Caco-2 (cell line): ENCODE measurements at regions not wholly inside any gene's neighbourhood (a gene's known extent, or its start where the extent isn't known, plus 50 kb on each side); places are given as distances from the start of the nearest gene placed in this dataset.

Source experiments
- BruUV-seq: library from RNA; stranded (reverse); fragments of 400-500 nt; replicated peaks from 2 replicates; lab custom pipeline; 2021; lab: Mats Ljungman, UMichigan
- CTCF ChIA-PET: fragments of 300-600 bp; sonication (Branson Sonifier 250); formaldehyde crosslinking; loops from one replicate; lab custom pipeline; 2022; ENCODE audit warnings: antibody characterized with exemption; lab: Charles Lee
- POLR2A ChIA-PET: fragments of 300-600 bp; sonication (Branson Sonifier 250); formaldehyde crosslinking; loops from one replicate; lab custom pipeline; 2022; ENCODE audit warnings: antibody characterized with exemption; lab: Charles Lee
- DNase-seq, 2 experiments: peaks; one replicate each; pipeline versions ENCODE4 v3.0.0 to v3.0.0-alpha.2; 2020 to 2022
- H3K27me3 ChIP-seq: replicated peaks from 2 replicates; pipeline ENCODE4 v1.6.0; 2011; ENCODE audit warnings: low read length; ENCODE audit not compliant: control insufficient read depth, insufficient read depth
- H3K36me3 ChIP-seq: 2 replicates; pipeline ENCODE4 v1.5.1; 2011; ENCODE audit warnings: low read length; ENCODE audit not compliant: control insufficient read depth, insufficient read depth
- H3K4me1 ChIP-seq: fragments of 250-450 bp; sonication (Bioruptor Pico); 2 replicates; pipeline ENCODE4 v1.5.1; 2020; ENCODE audit warnings: mild to moderate bottlenecking
- H3K4me3 ChIP-seq: 2 replicates; pipeline ENCODE4 v1.5.1; 2011; ENCODE audit warnings: low read depth, mild to moderate bottlenecking, control low read depth, low read length
- H3K9me3 ChIP-seq: fragments of 250-450 bp; sonication (Bioruptor Pico); 2 replicates; pipeline ENCODE4 v1.5.1; 2020; ENCODE audit warnings: mild to moderate bottlenecking, moderate library complexity
- H3K27ac Mint-ChIP-seq: one replicate; pipeline ENCODE4 v1.8.0; 2022; ENCODE audit warnings: mixed read lengths; ENCODE audit not compliant: unreplicated experiment
- H3K27me3 Mint-ChIP-seq: one replicate; pipeline ENCODE4 v1.8.0; 2022; ENCODE audit warnings: mixed read lengths; ENCODE audit not compliant: insufficient read depth, unreplicated experiment
- H3K36me3 Mint-ChIP-seq: one replicate; pipeline ENCODE4 v1.8.0; 2022; ENCODE audit warnings: mild to moderate bottlenecking, mixed read lengths; ENCODE audit not compliant: insufficient read depth, unreplicated experiment
- H3K4me1 Mint-ChIP-seq: one replicate; pipeline ENCODE4 v1.8.0; 2022; ENCODE audit warnings: low read depth, mixed read lengths; ENCODE audit not compliant: unreplicated experiment
- H3K4me3 Mint-ChIP-seq: one replicate; pipeline ENCODE4 v1.8.0; 2022; ENCODE audit warnings: mild to moderate bottlenecking, moderate library complexity, mixed read lengths; ENCODE audit not compliant: unreplicated experiment
- H3K9me3 Mint-ChIP-seq: one replicate; pipeline ENCODE4 v1.8.0; 2022; ENCODE audit warnings: mixed read lengths; ENCODE audit not compliant: unreplicated experiment
- CTCF ChIP-seq, 2 experiments: fragments of 200-600 bp in 1 of 2; IDR thresholded peaks; 1 replicate in 1 of 2; 2 replicates in 1 of 2; pipeline versions ENCODE4 v1.5.1 to v1.8.0; 2011 to 2022; ENCODE audit warnings: antibody characterized with exemption in 1 of 2, control low read depth in 1 of 2, inconsistent platforms in 1 of 2, low read depth in 1 of 2, low read length in 1 of 2, mild to moderate bottlenecking in 1 of 2, moderate library complexity in 1 of 2; ENCODE audit not compliant: insufficient read depth in 1 of 2, severe bottlenecking in 1 of 2, unreplicated experiment in 1 of 2
- intact Hi-C: fragments of 100-400 bp; cut with micrococcal nuclease; formaldehyde crosslinking; loops from one replicate; pipeline ENCODE4 v1.10.0; 2022; ENCODE audit not compliant: unreplicated experiment

- no peak for TF ChIP-seq CTCF (IDR thresholded peaks at IDR 0.05; ENCODE audit: insufficient read depth in 1 of 2, low read depth in 1 of 2, low read length in 1 of 2, severe bottlenecking in 1 of 2, unreplicated experiment in 1 of 2)
- Mint-ChIP-seq H3K27ac (no peak overlapping the region), H3K4me3 (no peak overlapping the region), H3K9me3 (no peaks in the 10 kb centered on the region), H3K36me3 (no peaks in the 10 kb centered on the region), H3K27me3 (peaks cover 19% of the 10 kb centered on the region), H3K4me1 (no peaks in the 10 kb centered on the region)
- Histone ChIP-seq H3K36me3 (no peaks in the 10 kb centered on the region), H3K9me3 (no peaks in the 10 kb centered on the region), H3K4me1 (no peaks in the 10 kb centered on the region), H3K27me3 (no peaks in the 10 kb centered on the region), H3K4me3 (no peak overlapping the region)
- intact Hi-C loops, result no loop called here
- DNase-seq, result no peak
- ChIA-PET CTCF (no interaction called here), POLR2A (no interaction called here)
- no TSS peak for BruUV-seq
Measured at GRCh38 chr17:63325808-63326207, 120.3 kb downstream of the CYB561 start.

GRCh38 chr17:63329876-63330275 is 116.2 kb downstream of the CYB561 start:
- Histone ChIP-seq H3K4me3 (no peak overlapping the region), H3K27me3 (no peaks in the 10 kb centered on the region), H3K9me3 (no peaks in the 10 kb centered on the region), H3K36me3 (no peaks in the 10 kb centered on the region), H3K4me1 (no peaks in the 10 kb centered on the region)
- ChIA-PET CTCF (no interaction called here), POLR2A (no interaction called here)
- H3K27ac Mint-ChIP-seq, result no peak overlapping the region
- no peaks in the 10 kb centered on the region for H3K4me1 Mint-ChIP-seq
- no peaks in the 10 kb centered on the region for H3K9me3 Mint-ChIP-seq
- TF ChIP-seq CTCF (IDR thresholded peaks at IDR 0.05; ENCODE audit: insufficient read depth in 1 of 2, low read depth in 1 of 2, low read length in 1 of 2, severe bottlenecking in 1 of 2, unreplicated experiment in 1 of 2), result no peak
- no peaks in the 10 kb centered on the region for H3K36me3 Mint-ChIP-seq
- peaks cover 17% of the 10 kb centered on the region for H3K27me3 Mint-ChIP-seq
- BruUV-seq, result no TSS peak
- DNase-seq, result no peak
- intact Hi-C loops, result no loop called here
- H3K4me3 Mint-ChIP-seq, result no peak overlapping the region

GRCh38 chr17:63331301-63332061 is 114.6 kb downstream of the CYB561 start:
- Mint-ChIP-seq H3K9me3 (no peaks in the 10 kb centered on the region), H3K27me3 (peaks cover 9% of the 10 kb centered on the region), H3K36me3 (no peaks in the 10 kb centered on the region), H3K4me1 (no peaks in the 10 kb centered on the region), H3K27ac (no peak overlapping the region), H3K4me3 (no peak overlapping the region)
- no peaks in the 10 kb centered on the region for H3K36me3 ChIP-seq
- POLR2A ChIA-PET, result no interaction called here
- H3K9me3 ChIP-seq, result no peaks in the 10 kb centered on the region
- H3K4me3 ChIP-seq, result no peak overlapping the region
- intact Hi-C loops, result no loop called here
- no peaks in the 10 kb centered on the region for H3K4me1 ChIP-seq
- no peak for TF ChIP-seq CTCF (IDR thresholded peaks at IDR 0.05; ENCODE audit: insufficient read depth in 1 of 2, low read depth in 1 of 2, low read length in 1 of 2, severe bottlenecking in 1 of 2, unreplicated experiment in 1 of 2)
- CTCF ChIA-PET, result no interaction called here
- no peak for DNase-seq
- H3K27me3 ChIP-seq, result no peaks in the 10 kb centered on the region
- BruUV-seq, result no TSS peak
